CD8-positive, alpha-beta memory T cell (primary cell): ENCODE measurements at regions not wholly inside any gene's neighbourhood (a gene's known extent, or its start where the extent isn't known, plus 50 kb on each side); places are given as distances from the start of the nearest gene placed in this dataset.

Experiments used
- CTCF ChIA-PET: fragments of 350-600 bp; sonication (Branson Sonifier 250); formaldehyde crosslinking; loops from one replicate; lab custom pipeline; 2021; ENCODE audit warnings: antibody characterized with exemption; lab: Charles Lee
- POLR2A ChIA-PET: fragments of 350-600 bp; sonication (Branson Sonifier 250); formaldehyde crosslinking; loops from one replicate; lab custom pipeline; 2021; ENCODE audit warnings: antibody characterized with exemption; lab: Charles Lee
- DNase-seq, 5 donors: peaks; one replicate each; pipeline versions ENCODE4 v3.0.0 to v3.0.0-alpha.2; 2020 to 2022; ENCODE audit warnings: mixed read lengths in 1 of 5
- H3K27ac ChIP-seq: one replicate; pipeline ENCODE4 v1.7.0; 2013; ENCODE audit warnings: low read depth, mild to moderate bottlenecking, low read length, moderate library complexity
- H3K27me3 ChIP-seq: 2 replicates; pipeline ENCODE4 v1.7.0; 2013; ENCODE audit warnings: low read length, mild to moderate bottlenecking; ENCODE audit not compliant: insufficient read depth, poor library complexity, severe bottlenecking
- H3K36me3 ChIP-seq: 2 replicates; pipeline ENCODE4 v1.7.0; 2013; ENCODE audit warnings: mild to moderate bottlenecking, low read length, moderate library complexity; ENCODE audit not compliant: insufficient read depth
- H3K4me1 ChIP-seq: 2 replicates; pipeline ENCODE4 v1.7.0; 2013; ENCODE audit warnings: mild to moderate bottlenecking, low read length, moderate library complexity; ENCODE audit not compliant: insufficient read depth
- H3K4me3 ChIP-seq: 2 replicates; pipeline ENCODE4 v1.7.0; 2013; ENCODE audit warnings: mild to moderate bottlenecking, low read length
- H3K9me3 ChIP-seq: 2 replicates; pipeline ENCODE4 v1.7.0; 2013; ENCODE audit warnings: mild to moderate bottlenecking, low read length
- H3K27ac Mint-ChIP-seq, 8 donors: one replicate each; pipeline ENCODE4 v1.8.0; 2020 to 2021; ENCODE audit warnings: mixed read lengths in 8 of 8, mild to moderate bottlenecking in 6 of 8, inconsistent platforms in 3 of 8, moderate library complexity in 3 of 8
- H3K27me3 Mint-ChIP-seq, 2 donors: one replicate each; pipeline ENCODE4 v1.8.0; 2020 to 2021; ENCODE audit warnings: mixed read lengths in 2 of 2, mild to moderate bottlenecking in 1 of 2, moderate library complexity in 1 of 2
- H3K36me3 Mint-ChIP-seq, 3 donors: one replicate each; pipeline ENCODE4 v1.8.0; 2020 to 2021; ENCODE audit warnings: mixed read lengths in 3 of 3, inconsistent platforms in 1 of 3, mild to moderate bottlenecking in 1 of 3
- H3K4me1 Mint-ChIP-seq, 3 donors: one replicate each; pipeline ENCODE4 v1.8.0; 2020 to 2021; ENCODE audit warnings: mixed read lengths in 3 of 3, inconsistent platforms in 1 of 3, mild to moderate bottlenecking in 1 of 3
- H3K4me3 Mint-ChIP-seq, 7 donors: one replicate each; pipeline ENCODE4 v1.8.0; 2020 to 2021; ENCODE audit warnings: mixed read lengths in 7 of 7, mild to moderate bottlenecking in 6 of 7, moderate library complexity in 4 of 7, inconsistent platforms in 2 of 7
- H3K9me3 Mint-ChIP-seq, 5 donors: one replicate each; pipeline ENCODE4 v1.8.0; 2020 to 2022; ENCODE audit warnings: mixed read lengths in 5 of 5, mild to moderate bottlenecking in 3 of 5, moderate library complexity in 2 of 5, inconsistent platforms in 1 of 5

- H3K27ac Mint-ChIP-seq = no peak overlapping the region
- CTCF ChIA-PET = interaction anchor here (2.0 kb wide), 1 partner anchor 612 kb away, joined by 6 read pairs; no protein-coding TSS in a partner anchor
These were observed 182.6 kb downstream of the SH3BP4 start for GRCh38 chr2:235134420-235134819.

DNA sequence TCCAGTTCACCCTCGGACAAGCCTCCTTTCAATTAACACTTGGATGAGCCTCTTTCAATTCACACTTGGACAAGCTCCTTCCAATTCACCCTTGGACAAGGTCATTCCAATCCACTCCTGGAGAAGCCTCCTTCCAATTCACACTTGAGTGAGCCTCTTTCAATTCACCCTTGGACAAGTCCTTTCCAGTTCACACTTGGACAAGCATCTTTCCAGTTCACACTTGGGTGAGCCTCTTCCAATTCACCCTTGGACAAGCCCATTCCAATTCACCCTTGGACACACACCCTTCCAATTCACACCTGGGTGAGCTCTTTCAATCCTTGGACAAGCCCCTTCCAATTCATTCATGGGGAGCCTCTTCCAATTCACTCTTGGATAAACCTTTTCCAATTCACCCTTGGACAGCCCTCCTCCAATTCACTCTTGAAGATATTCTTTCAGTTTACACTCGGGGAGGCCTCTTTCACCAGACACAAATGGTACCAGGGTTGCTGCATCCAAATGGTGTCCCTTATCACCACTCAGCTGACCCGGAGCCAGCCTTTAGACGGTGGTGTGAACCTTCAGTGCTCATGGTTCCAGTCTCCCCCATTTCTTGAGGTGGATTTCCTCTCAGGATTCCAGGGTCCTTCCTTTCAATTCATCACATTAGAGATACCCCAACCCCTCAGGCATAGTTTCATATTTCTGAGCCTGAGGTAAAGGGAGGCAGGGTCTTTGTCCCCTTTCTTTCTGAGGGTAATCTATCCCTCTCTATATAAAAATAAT, 183.6 kb downstream of the SH3BP4 start:
- Histone ChIP-seq H3K36me3 (no peaks in the 10 kb centered on the region), H3K27ac (no peak overlapping the region), H3K27me3 (no peaks in the 10 kb centered on the region), H3K4me1 (no peaks in the 10 kb centered on the region), H3K4me3 (no peak overlapping the region), H3K9me3 (no peaks in the 10 kb centered on the region)
- no peaks in the 10 kb centered on the region for H3K36me3 Mint-ChIP-seq
- H3K4me1 Mint-ChIP-seq = peaks cover 0 to 3% (median 0%) of the 10 kb centered on the region in 3 donors
- H3K27ac Mint-ChIP-seq = no peak overlapping the region
- H3K9me3 Mint-ChIP-seq = peaks cover 0 to 4% (median 0%) of the 10 kb centered on the region in 5 donors
- H3K27me3 Mint-ChIP-seq = peaks cover 23 to 51% of the 10 kb centered on the region in 2 donors
- no peak for DNase-seq
- POLR2A ChIA-PET = no interaction called here
- CTCF ChIA-PET = interaction anchor here (2.0 kb wide), 1 partner anchor 611 kb away, joined by 6 read pairs; no protein-coding TSS in a partner anchor
- H3K4me3 Mint-ChIP-seq = no peak overlapping the region

More at GRCh38 chr2:235134420-235134819, 182.6 kb downstream of the SH3BP4 start:
- Mint-ChIP-seq H3K4me1 (peaks cover 0 to 3% (median 0%) of the 10 kb centered on the region in 3 donors), H3K36me3 (no peaks in the 10 kb centered on the region), H3K9me3 (peaks cover 0 to 4% (median 0%) of the 10 kb centered on the region in 5 donors), H3K27me3 (peaks cover 23 to 51% of the 10 kb centered on the region in 2 donors), H3K4me3 (no peak overlapping the region)
- H3K27me3 ChIP-seq = no peaks in the 10 kb centered on the region
- H3K9me3 ChIP-seq = no peaks in the 10 kb centered on the region
- H3K4me1 ChIP-seq = no peaks in the 10 kb centered on the region
- H3K27ac ChIP-seq = no peak overlapping the region
- POLR2A ChIA-PET = no interaction called here
- no peaks in the 10 kb centered on the region for H3K36me3 ChIP-seq
- DNase-seq = no peak
- H3K4me3 ChIP-seq = no peak overlapping the region

- no peak overlapping the region for H3K4me3 ChIP-seq
- H3K36me3 ChIP-seq = no peaks in the 10 kb centered on the region
- ChIA-PET CTCF (no interaction called here), POLR2A (no interaction called here)
- no peaks in the 10 kb centered on the region for H3K9me3 ChIP-seq
- Mint-ChIP-seq H3K27ac (no peak overlapping the region), H3K9me3 (peaks cover 0 to 4% (median 0%) of the 10 kb centered on the region in 5 donors), H3K27me3 (peaks cover 22 to 46% of the 10 kb centered on the region in 2 donors), H3K36me3 (no peaks in the 10 kb centered on the region), H3K4me3 (peak overlapping the region in 1 of 7 donors; percentile 36), H3K4me1 (peaks cover 0 to 3% (median 0%) of the 10 kb centered on the region in 3 donors)
- DNase-seq = peak in 4 of 5 donors; percentile 2 to 53 (median 22)
- no peak overlapping the region for H3K27ac ChIP-seq
- no peaks in the 10 kb centered on the region for H3K27me3 ChIP-seq
- no peaks in the 10 kb centered on the region for H3K4me1 ChIP-seq
These were observed 184.3 kb downstream of the SH3BP4 start for GRCh38 chr2:235135990-235136561.

- Mint-ChIP-seq H3K27ac (no peak overlapping the region), H3K9me3 (peaks cover 0 to 4% (median 0%) of the 10 kb centered on the region in 5 donors), H3K4me3 (no peak overlapping the region), H3K27me3 (peaks cover 23 to 34% of the 10 kb centered on the region in 2 donors), H3K36me3 (no peaks in the 10 kb centered on the region), H3K4me1 (peaks cover 0 to 3% (median 0%) of the 10 kb centered on the region in 3 donors)
- Histone ChIP-seq H3K27ac (no peak overlapping the region), H3K4me1 (no peaks in the 10 kb centered on the region), H3K27me3 (no peaks in the 10 kb centered on the region), H3K36me3 (no peaks in the 10 kb centered on the region), H3K9me3 (no peaks in the 10 kb centered on the region), H3K4me3 (no peak overlapping the region)
- ChIA-PET POLR2A (no interaction called here), CTCF (no interaction called here)
- DNase-seq = no peak
These were observed 186.5 kb downstream of the SH3BP4 start for GRCh38 chr2:235138339-235138738.

DNA sequence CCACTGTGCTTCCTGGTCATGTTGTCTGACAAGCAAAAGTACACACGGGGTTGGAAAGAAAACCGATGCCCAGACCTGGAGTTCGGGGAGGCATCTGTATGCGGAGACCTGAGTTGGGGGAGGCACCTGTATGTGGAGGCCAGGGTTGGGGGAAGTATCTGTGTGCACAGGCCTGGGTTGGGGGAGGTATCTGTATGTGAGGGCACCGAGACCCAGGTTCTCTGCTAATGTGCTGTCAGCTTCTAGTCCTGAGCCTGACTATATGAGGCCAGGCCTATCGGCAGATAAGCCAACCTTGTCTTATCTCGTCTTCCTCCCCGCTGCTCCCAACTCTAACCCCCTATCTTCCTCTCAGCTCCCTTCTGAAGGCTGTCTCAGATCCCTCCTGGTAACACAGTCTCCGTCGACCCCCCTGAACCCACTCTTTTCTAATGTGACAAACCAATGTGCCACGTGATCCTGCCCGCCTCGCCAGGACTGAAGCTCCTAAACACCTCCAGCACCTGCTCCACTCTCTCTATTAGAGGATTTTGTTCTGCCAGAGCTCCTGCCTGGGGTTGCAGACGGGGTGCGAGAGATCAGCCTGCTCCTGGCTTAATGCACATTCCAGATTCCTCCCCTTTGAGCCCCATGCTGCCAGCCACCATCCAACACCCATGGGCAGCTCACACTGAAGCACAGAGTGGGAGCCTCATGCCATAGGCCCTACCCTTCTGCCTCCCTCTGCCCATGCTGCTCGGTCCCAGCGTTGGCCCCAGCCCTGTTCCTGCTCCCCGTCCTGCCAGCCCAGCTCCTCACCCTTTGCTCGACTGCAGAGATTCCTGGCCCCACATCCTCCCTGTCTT, 188.4 kb downstream of the SH3BP4 start:
- H3K4me3 Mint-ChIP-seq = no peak overlapping the region
- peaks cover 19 to 37% of the 10 kb centered on the region in 2 donors for H3K27me3 Mint-ChIP-seq
- ChIA-PET CTCF (no interaction called here), POLR2A (no interaction called here)
- peaks cover 0 to 3% (median 0%) of the 10 kb centered on the region in 3 donors for H3K4me1 Mint-ChIP-seq
- Histone ChIP-seq H3K27me3 (no peaks in the 10 kb centered on the region), H3K27ac (no peak overlapping the region), H3K9me3 (no peaks in the 10 kb centered on the region), H3K4me1 (no peaks in the 10 kb centered on the region), H3K4me3 (no peak overlapping the region), H3K36me3 (no peaks in the 10 kb centered on the region)
- DNase-seq = no peak
- H3K27ac Mint-ChIP-seq = no peak overlapping the region
- peaks cover 0 to 4% (median 0%) of the 10 kb centered on the region in 5 donors for H3K9me3 Mint-ChIP-seq
- H3K36me3 Mint-ChIP-seq = no peaks in the 10 kb centered on the region

DNA sequence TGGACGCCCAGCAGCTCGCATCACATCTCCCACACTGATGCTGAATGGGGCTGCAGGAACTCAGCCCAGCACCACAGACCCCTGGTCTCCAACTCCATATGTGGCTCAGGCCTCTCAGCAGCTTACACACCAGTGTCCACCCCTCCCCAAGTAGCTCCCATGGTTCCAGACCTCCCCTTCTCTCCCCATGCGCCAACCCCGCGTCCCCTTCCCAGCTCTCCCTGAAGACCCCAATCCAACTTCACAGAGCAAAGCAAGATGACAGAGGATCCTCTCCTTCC, 188.9 kb downstream of the SH3BP4 start:
- Histone ChIP-seq H3K27ac (no peak overlapping the region), H3K36me3 (no peaks in the 10 kb centered on the region), H3K4me3 (no peak overlapping the region), H3K9me3 (no peaks in the 10 kb centered on the region), H3K27me3 (no peaks in the 10 kb centered on the region), H3K4me1 (no peaks in the 10 kb centered on the region)
- CTCF ChIA-PET = no interaction called here
- H3K36me3 Mint-ChIP-seq = no peaks in the 10 kb centered on the region
- peaks cover 17 to 37% of the 10 kb centered on the region in 2 donors for H3K27me3 Mint-ChIP-seq
- no peak overlapping the region for H3K4me3 Mint-ChIP-seq
- no peak overlapping the region for H3K27ac Mint-ChIP-seq
- peaks cover 0 to 3% (median 0%) of the 10 kb centered on the region in 3 donors for H3K4me1 Mint-ChIP-seq
- peaks cover 0 to 4% (median 0%) of the 10 kb centered on the region in 5 donors for H3K9me3 Mint-ChIP-seq
- no peak for DNase-seq
- POLR2A ChIA-PET = no interaction called here

DNA sequence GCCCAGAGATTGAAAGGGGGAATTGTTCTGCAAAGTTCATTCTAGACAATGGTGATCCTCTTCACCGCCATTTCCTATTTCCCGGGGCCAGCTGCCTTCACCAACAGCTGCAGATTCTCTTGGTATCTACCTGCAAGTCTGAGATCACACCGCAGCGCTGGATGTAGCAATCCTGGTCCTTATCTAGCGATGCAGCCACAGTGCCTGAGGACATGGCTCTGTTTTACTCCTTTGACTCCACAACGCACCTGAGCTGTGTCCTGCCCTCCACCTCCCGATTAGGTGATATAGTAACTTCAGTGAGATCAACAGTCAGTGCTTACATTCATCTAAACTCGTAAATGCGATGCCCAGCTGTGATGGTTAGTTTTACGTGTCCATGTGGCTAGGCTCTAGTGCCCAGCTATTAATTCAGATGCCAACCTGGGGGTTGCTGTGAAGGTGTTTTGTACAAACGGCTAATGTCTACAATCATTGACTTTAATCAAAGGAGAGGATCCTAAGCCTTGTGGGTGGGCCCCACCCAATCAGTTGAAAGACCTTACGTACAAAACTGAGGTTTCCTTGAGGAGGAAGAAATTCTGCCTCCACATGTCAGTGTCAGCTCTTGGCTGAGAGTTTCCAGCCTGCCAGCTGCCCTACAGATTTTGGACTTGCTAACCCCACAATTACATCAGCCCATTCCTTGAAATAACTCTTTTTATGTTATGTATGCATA, 189.8 kb downstream of the SH3BP4 start:
- ChIA-PET POLR2A (no interaction called here), CTCF (no interaction called here)
- Histone ChIP-seq H3K4me3 (no peak overlapping the region), H3K27ac (no peak overlapping the region), H3K4me1 (no peaks in the 10 kb centered on the region), H3K36me3 (no peaks in the 10 kb centered on the region), H3K27me3 (no peaks in the 10 kb centered on the region), H3K9me3 (no peaks in the 10 kb centered on the region)
- Mint-ChIP-seq H3K27me3 (peaks cover 16 to 32% of the 10 kb centered on the region in 2 donors), H3K27ac (peak overlapping the region in 1 of 8 donors; percentile 40), H3K4me3 (no peak overlapping the region), H3K36me3 (no peaks in the 10 kb centered on the region), H3K4me1 (no peaks in the 10 kb centered on the region), H3K9me3 (peaks cover 0 to 3% (median 0%) of the 10 kb centered on the region in 5 donors)
- DNase-seq = no peak
